ENCODE measurements at regions not wholly inside any gene's neighbourhood (a gene's known extent, or its start where the extent isn't known, plus 50 kb on each side); places are given as distances from the start of the nearest gene placed in this dataset.

GRCh38 chr18:37702841-37703240 lies 137.2 kb upstream of the CELF4 start:
- TF ChIP-seq POLR2A (IDR thresholded peaks at IDR 0.05): no peak
- TF ChIP-seq, protein P1, sequence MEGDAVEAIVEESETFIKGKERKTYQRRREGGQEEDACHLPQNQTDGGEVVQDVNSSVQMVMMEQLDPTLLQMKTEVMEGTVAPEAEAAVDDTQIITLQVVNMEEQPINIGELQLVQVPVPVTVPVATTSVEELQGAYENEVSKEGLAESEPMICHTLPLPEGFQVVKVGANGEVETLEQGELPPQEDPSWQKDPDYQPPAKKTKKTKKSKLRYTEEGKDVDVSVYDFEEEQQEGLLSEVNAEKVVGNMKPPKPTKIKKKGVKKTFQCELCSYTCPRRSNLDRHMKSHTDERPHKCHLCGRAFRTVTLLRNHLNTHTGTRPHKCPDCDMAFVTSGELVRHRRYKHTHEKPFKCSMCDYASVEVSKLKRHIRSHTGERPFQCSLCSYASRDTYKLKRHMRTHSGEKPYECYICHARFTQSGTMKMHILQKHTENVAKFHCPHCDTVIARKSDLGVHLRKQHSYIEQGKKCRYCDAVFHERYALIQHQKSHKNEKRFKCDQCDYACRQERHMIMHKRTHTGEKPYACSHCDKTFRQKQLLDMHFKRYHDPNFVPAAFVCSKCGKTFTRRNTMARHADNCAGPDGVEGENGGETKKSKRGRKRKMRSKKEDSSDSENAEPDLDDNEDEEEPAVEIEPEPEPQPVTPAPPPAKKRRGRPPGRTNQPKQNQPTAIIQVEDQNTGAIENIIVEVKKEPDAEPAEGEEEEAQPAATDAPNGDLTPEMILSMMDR (IDR thresholded peaks at IDR 0.05): no peak
